Astrocyte (in vitro differentiated cells and primary cell): ENCODE measurements at regions not wholly inside any gene's neighbourhood (a gene's known extent, or its start where the extent isn't known, plus 50 kb on each side); places are given as distances from the start of the nearest gene placed in this dataset.

Source experiments
- CTCF ChIP-seq: IDR thresholded peaks from 2 replicates; pipeline ENCODE4 v1.5.1; 2011; ENCODE audit warnings: low read depth, mild to moderate bottlenecking, inconsistent platforms, low read length, moderate library complexity; ENCODE audit not compliant: insufficient read depth
- EZH2 ChIP-seq: IDR thresholded peaks from 2 replicates; pipeline ENCODE4 v1.6.1; 2012; ENCODE audit warnings: mild to moderate bottlenecking, low read length, inconsistent platforms; ENCODE audit not compliant: insufficient read depth

GRCh38 chr17:45693792-45694191 is 90.3 kb upstream of the CRHR1 start:
- TF ChIP-seq CTCF (no peak), EZH2 (no peak)
